GM18909 (cell line): ENCODE measurements at regions not wholly inside any gene's neighbourhood (a gene's known extent, or its start where the extent isn't known, plus 50 kb on each side); places are given as distances from the start of the nearest gene placed in this dataset.

Experiments
- ATAC-seq: cut with Tn5 transposase; IDR thresholded peaks from one replicate; pipeline ENCODE4 v1.9.1; 2021; ENCODE audit warnings: mild to moderate bottlenecking; ENCODE audit not compliant: unreplicated experiment, poor library complexity

DNA sequence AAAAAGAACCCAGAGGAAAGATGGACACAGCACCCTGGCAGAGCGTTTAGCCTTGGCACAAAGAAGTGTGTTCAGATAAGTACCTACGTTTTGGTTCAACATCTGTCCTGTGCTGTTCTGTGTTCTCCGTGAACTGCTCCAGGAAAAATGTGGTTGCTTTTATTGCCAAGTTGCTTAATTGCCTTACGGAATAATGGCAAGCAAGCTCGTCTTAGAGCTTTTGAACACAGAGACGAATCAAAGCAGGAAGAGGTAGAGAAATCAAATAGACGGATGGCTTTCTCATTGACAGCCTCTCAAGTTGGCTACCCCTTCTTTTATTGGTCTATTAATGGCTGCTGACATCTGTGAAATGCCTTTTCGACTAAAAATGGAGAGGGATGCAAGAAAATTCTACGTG, 911.1 kb upstream of the EEF2KMT start:
- ATAC-seq, result no peak

DNA sequence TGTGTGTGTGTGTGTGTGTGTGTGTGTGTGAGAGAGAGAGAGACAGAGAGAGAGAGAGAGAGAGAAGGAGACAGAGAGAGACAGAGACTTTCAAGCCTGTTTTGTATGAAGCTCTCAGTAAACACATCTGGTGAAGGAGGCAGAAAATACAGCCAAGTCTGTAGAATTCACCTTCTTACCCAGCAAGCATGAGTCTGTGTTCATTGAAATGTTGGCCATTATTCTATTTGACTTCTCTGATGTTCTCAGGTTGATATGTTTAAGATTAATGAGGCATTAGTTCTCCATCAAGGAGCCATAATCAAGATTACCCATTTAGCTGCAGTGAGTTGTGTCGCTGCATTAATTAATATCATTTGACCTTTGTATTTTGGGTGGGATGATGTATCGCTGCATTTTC, 895.8 kb upstream of the EEF2KMT start:
- ATAC-seq, result no peak

DNA sequence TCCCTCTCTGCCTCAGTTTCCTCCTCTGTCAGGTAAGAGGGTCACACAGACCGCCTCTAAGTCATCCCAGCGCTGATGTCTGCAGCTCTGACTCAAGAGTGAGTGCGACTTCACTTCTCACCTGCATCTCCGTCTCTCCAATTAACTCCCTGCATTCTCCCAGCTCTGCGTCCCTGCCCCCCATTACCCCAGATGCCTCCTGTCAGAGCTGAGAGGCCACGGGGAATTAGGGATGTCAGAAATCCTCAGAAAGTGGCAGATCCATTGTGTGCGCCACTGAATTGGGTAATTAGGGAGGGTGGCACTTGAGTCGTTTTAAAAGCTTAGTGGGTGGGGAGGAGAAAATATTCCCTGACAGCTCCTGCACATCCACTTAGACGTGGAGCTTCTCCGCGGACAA, 885.4 kb upstream of the EEF2KMT start:
- ATAC-seq, result no peak

DNA sequence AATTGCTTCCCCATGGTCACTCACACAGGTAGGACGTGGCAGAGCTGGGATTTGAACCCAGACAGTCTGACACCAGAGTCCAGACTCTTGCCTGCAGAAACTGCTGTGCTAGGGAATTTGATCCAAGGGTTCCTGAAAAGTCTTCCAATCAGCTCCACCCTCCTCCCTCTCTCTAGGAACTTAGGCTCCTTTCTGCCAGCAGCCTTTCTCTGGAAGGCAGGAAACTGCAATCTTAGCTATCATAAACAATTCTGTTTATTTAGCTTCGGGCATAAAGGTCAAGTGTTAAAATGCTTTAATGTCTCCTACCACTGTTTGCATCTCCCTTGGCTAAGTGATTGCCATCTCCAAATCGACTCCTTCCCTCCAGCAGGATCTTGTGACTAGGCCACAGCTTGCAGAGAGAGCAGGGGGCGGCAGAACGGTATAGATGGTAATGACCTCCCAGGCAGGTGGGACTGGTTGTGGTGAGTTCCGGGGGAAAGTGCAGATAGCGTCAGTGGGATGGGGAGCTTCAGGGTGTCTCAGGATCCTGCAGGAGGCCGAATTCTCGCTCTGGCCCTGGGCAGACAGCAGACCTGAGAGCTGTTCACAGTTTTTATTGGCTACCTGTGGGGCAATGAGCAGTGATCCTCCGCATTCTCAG, 882.4 kb upstream of the EEF2KMT start:
- ATAC-seq, result no peak

DNA sequence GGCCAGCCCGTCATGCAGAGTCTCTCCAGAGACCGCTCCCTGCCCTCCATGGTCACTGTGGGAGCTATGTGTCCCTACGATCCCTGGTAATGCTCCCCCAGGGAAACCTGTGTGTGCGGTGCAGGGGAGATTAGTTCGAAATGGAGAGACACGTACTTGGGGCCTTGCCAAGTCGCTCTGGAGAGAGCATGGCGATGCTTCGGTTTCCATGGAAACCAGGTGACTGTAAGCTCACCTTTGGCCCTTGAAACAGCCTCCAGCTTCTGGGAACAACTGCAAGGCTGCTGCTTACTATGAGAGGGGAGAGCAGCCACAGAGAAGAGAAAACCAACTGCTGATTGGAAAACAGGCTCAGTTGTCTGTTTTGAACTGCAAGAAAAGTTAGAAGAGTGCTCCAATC, 879.7 kb upstream of the EEF2KMT start:
- ATAC-seq, result no peak

DNA sequence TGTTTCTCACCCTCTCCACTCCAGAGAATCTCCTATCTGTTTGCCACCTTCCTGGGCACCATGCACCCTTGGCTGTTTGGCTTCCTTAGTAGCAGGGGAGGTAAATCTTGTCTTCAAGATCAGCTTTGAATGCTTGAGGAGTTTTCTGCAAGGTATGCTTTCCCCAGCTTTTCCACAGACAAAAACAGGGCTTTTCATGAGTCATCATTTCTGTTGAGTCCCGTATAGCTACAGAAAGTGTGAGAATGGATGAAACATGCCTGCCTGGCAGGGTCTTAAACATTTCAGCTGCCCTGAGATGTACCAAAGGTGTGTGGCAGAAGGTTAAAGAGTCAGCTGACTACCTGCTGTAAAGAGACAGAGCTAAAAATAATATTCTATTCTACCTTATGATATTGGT, 875.2 kb upstream of the EEF2KMT start:
- ATAC-seq, result no peak

DNA sequence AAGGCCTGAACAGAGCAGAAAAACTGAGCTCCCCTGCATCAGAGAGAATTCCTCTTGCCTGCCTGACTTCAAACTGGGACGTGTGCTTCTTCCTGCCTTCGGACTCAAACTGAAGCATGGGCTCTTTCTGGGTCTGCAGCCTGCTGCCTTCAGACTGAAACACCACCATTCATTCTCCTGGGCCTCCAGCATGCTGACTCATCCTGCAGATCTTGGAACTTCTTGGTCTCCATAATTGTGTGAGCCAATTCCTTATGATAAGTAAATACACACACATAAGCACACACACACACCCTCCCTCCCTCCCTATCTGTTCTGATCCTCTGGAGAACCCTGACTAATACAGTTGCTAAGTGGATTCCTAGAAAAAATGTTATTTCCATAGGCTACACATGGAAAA, 874.3 kb upstream of the EEF2KMT start:
- ATAC-seq, result no peak

DNA sequence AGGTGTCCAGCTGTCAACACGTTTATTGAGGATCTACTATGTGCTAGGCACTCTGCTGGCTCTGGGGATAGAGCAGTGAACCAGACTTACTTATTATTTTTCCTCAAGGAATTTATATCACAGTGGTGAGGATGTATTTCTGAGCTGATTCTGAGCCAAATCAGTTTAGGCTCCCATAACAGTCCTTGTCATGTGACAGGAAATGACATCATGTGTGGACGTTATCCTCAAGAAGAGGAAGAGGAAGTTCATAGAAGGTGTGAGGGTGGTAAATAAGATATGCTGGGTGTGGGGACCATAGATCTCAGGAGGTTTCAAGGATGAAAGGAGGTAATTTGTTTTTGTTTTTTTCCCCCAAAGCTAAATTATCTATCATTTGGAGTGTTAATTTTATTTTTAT, 873.5 kb upstream of the EEF2KMT start:
- ATAC-seq, result no peak

DNA sequence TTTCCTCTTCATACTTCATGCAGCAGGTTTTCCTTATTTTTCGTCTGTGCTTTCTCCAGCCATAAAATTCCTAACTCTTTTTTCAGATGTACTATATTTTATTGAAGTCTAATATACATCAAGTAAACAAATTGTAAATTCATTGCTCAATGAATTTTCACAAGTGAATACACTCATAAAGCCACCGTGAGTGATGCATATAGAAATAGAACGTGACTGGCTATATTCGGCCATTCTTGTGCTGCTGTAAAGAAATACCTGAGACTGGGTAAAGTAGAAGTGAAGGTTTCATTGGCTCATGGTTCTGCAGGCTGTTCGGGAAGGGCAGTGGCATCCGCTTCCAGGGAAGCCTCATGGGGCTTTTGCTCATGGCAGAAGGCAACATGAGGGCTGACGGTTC, 868.4 kb upstream of the EEF2KMT start:
- no peak for ATAC-seq

DNA sequence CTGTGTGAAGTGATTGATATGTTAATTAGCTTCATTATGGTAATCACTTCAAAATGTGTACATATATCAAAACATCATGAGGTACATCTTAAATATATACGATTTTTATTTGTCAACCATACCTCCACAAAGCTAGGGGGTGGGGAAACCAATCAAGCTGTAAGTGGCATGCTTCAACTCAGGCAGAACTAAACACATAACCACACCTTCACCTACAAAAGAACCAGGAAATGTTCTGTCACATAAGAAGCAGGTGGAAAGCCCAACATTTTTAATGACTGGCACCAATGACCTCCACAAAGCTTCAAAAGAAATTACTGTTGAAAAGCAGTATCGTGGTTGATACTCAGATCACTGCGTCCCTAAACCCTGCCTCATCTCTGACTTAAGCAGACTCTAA, 867.7 kb upstream of the EEF2KMT start:
- no peak for ATAC-seq

DNA sequence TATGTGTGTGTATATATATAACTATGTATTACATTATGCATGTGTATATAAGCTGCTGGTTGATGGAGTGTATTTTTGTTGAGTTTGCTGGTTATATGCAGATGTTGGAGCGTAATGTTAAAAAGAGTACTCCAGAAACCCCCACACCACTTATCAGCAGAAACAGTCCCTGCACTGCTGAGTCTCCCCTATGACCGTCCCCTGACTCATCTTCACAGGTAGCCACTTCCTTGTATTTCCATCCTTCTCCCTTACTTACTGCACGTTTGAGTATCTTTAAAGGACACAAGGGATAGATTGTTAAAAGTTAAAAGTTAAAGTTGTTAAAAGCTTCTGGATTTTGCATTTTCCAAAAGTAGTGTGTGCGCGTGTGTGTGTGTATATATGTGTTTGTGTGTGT, 853.9 kb upstream of the EEF2KMT start:
- ATAC-seq, result no peak

DNA sequence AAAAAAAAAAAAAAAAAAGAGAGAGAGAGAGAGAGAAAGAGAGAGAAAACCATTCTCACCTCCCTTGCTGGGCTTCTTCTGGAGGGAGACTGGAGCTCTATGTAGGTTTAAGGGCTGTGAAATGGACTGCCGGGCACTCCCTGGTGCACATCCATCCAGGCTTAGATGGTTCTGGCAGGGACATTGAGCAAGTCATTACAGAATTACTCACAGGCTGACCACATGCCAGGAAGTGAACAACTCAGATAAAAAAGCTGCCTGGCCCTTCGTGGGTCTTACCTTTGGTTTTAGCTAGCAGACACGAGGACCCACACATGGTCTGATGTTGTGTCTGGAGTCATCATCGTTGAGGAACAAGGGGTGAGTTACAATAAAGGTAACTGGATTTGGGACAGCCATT, 847.4 kb upstream of the EEF2KMT start:
- ATAC-seq, result no peak

DNA sequence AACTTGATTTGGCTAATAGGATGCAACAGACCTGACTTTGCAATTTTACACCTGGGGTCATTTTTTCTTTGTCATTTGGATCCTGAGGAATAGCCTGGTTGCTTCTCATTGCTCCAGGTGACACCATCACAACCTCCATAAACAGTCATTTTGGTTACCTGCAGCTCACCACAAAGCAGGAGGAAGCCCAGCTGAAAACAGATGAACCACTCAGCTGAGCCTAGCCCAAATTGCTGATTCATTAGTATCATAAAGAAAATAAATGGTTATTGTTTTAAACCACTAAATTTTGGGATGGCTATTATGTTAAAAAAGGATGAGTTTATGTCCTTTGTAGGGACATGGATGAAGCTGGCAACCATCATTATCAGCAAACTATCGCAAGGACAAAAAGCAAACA, 841.0 kb upstream of the EEF2KMT start:
- no peak for ATAC-seq

DNA sequence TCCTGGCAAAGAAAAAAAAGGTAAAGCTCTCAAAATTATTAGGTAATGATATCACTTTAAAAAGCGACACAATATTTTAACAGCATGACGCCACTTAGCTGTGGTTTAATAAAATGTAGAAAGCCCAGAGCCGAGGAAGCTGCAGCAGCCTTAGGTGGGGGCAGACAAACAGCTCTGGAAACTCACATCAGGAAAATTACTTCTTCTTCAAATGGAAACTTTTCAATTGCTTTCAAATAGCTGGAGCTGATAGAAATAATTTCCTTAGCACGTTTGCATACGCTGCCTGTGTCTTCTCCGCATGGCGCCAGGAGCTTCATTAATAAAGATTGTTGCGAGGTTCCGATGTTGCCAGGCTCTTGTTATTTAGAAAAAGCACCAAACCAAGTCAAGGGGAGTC, 835.3 kb upstream of the EEF2KMT start:
- ATAC-seq, result no peak

DNA sequence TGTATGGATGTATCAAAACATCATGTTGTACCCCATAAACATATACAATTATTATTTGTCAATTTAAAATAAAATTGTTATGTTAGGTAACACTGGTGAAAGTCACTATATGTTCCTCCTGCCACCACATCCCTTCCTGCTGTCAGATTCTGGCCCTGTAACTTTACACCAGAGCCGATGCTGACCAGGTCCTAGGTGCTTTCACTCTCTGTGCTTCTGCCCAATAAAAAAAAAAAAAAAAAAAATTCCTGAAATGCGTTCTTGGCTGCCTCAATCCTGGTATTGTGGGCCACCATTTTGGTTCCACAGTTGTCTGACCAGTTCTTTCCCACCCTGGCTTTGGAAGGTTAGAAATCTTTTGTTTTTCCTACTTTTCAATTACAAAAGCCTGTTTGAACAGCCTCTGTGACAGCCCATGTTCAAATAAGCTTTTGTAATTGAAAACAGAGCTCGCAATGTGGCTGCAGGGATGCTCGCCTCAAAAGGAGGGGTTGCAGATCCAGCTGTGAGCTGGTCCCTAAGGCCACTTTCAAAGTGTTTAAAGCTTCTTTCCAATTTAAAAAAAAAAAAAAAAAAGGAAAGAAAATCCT, 831.0 kb upstream of the EEF2KMT start:
- ATAC-seq, result no peak

DNA sequence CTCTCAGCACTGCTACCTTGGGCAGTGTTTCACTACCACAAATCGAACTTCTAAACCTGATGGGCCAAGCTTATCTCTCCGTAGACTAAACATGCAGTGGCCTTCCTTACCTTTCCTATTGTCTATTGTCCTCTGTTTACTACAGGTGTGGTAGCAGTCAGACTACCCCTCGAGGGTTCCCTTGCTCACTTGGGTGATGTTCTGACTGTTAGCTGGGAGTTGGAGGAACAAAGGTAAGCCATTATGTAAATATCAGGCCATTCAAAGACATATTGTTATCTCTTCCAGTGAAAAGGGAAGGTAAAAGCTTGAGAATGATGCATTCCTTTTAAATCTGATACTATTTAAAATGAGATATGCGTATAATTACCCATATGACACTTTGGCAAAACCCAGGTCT, 828.3 kb upstream of the EEF2KMT start:
- no peak for ATAC-seq

DNA sequence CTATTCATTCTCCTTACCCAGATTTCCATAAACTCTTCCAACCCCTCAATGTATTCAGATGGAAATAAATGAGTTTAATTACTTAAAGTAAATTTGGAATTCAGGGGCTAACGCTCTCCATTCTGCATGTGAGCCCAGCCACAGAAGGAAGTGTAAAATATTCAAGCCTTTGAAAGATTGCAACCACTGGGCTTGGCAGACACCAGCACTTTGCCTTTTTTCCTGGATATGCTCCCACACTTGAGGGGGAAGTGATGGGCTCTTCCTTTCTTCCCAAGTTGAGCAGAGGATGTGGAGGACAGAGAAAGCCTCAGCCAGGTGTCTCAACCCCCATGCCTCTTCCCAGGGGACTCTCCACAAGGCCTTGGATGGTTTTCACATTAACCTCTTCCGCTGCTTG, 825.1 kb upstream of the EEF2KMT start:
- no peak for ATAC-seq

DNA sequence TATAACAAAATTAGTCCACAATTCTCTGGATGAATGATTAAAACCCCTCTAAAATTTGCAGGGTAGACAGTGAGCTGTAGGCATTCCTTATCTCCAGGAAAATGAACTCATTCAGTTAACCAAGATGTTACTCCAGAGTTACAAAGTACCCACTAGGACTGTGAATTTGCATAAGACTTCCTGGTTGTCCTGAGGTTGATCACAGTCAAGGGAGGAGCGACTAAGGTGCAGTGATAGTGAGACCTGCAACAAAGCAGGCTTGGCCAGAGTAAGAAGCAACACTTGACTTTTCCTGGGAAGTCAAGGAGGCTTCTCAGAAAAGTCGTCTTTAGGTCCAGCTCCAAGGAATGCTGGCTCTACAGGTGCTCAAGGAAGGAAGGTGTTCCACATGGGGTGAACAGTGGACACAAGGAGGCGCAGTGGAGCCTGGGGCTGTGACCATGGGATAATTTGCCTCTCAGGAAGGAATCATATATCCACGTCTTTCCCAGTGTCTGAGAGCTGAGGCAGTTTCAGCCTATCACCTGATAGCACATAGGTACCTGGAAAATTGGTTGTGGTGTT, 821.1 kb upstream of the EEF2KMT start:
- no peak for ATAC-seq

DNA sequence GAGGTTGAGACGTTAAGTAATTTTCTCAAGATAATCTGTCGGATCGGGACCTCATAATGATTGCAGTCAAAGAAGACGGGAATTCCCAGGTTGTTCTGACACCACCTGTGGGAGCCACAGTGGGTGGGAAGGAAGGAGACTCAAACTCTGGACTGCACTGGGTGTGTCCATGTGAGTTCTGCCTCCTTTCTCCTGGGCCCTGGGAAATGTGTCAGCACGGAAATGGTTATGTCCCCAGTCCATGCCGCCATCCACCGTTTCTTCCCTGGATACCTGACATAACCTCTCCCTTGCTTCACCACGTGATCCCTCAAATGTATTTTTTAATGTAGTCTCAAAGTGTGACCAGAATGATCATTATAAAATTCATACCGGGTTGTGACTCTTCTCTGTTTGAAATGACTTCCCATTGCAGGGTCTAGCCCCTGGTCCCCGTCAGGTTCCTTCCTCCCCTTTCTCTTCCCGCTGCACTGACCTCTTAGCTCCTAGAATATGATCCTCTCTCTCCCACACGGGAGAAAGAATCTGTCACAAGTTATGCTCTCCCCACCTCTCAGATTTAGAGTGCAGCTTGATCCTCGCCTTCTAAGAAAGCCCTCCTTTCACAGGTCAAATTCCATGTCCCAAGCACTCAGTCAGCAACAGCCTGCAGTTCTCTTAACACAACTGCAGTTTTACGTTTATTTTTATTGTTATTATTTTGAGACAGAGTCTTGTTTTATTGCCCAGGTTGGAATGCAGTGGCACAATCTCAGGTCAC, 820.0 kb upstream of the EEF2KMT start:
- ATAC-seq, result no peak

DNA sequence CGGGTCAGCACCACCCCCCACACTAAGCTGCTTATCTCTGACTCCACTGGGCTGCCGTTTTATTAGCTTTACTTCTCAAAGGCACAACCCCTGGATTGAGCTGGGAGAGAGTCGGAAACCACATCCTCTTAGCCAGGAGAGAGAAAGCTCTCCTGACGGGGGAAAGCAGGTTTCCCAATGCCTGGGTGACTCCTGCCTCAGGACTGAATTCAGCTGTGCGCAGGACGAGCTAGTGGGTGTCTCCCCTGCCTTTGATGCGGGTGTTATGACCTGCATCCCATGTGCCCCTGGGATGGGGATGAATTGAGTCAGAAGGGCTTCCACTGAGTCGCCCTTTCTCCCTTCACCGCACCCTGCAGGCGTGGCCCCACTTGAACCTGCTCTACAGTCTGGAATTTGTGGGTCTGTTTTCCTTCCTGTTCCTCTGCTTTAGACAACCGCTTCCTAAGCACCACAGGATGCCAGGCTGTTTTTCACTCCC, 819.2 kb upstream of the EEF2KMT start:
- ATAC-seq, result no peak

DNA sequence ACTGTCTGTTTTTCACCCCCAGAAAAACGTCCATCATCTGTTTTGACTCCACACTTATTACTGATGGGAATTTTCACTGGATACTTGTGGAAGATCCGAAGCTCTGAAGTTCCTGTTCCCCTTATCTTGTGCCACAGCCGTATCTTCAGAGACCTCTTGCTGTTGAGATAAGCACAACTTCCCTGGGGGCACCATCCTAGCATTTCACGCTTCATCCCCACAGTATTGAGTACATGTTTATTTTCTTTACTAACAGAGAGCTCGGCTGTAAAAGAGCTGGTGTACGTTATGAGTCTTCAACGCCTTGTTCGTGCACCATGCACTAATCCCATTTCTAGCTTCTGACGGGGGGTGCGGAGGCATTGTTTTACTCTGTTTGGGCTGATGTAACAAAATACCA, 813.6 kb upstream of the EEF2KMT start:
- no peak for ATAC-seq
